RWPE2 (cell line): ENCODE measurements at regions not wholly inside any gene's neighbourhood (a gene's known extent, or its start where the extent isn't known, plus 50 kb on each side); places are given as distances from the start of the nearest gene placed in this dataset.

ENCODE experiments used
- ATAC-seq: fragments of 200-7000 bp; cut with Tn5 transposase; 3 replicates; pipeline ENCODE4 v1.9.1; 2021; ENCODE audit warnings: low read depth
- DNase-seq: peaks from one replicate; pipeline ENCODE4 v3.0.0-alpha.2; 2020; ENCODE audit warnings: low spot score
- H3K27ac ChIP-seq: fragments of 450-650 bp; 2 replicates; pipeline ENCODE4 v1.5.1; 2017; ENCODE audit warnings: mild to moderate bottlenecking; ENCODE audit not compliant: poor library complexity, severe bottlenecking
- H3K27me3 ChIP-seq: fragments of 250-450 bp; sonication (Bioruptor Pico); 2 replicates; pipeline ENCODE4 v1.5.1; 2021; ENCODE audit warnings: mild to moderate bottlenecking, moderate library complexity; ENCODE audit not compliant: insufficient read depth, poor library complexity, severe bottlenecking
- H3K36me3 ChIP-seq: fragments of 250-450 bp; sonication (Bioruptor Pico); 2 replicates; pipeline ENCODE4 v1.5.1; 2020; ENCODE audit warnings: low read depth, mild to moderate bottlenecking, moderate library complexity
- H3K4me1 ChIP-seq: fragments of 250-450 bp; sonication (Bioruptor Pico); 2 replicates; pipeline ENCODE4 v1.5.1; 2021; ENCODE audit warnings: mild to moderate bottlenecking, moderate library complexity; ENCODE audit not compliant: insufficient read depth, poor library complexity, severe bottlenecking
- H3K4me3 ChIP-seq: fragments of 250-450 bp; sonication (Bioruptor Pico); 2 replicates; pipeline ENCODE4 v1.5.1; 2021; ENCODE audit warnings: mild to moderate bottlenecking, moderate library complexity; ENCODE audit not compliant: severe bottlenecking
- H3K9me3 ChIP-seq: fragments of 250-450 bp; sonication (Bioruptor Pico); 2 replicates; pipeline ENCODE4 v1.5.1; 2021; ENCODE audit warnings: mild to moderate bottlenecking, moderate library complexity; ENCODE audit not compliant: severe bottlenecking
- TF ChIP-seq, protein P1 (sequence below): fragments of 450-650 bp; IDR thresholded peaks from one replicate; pipeline ENCODE4 v1.5.1; 2017; ENCODE audit warnings: mild to moderate bottlenecking, moderate library complexity; ENCODE audit not compliant: poor library complexity, severe bottlenecking

DNA sequence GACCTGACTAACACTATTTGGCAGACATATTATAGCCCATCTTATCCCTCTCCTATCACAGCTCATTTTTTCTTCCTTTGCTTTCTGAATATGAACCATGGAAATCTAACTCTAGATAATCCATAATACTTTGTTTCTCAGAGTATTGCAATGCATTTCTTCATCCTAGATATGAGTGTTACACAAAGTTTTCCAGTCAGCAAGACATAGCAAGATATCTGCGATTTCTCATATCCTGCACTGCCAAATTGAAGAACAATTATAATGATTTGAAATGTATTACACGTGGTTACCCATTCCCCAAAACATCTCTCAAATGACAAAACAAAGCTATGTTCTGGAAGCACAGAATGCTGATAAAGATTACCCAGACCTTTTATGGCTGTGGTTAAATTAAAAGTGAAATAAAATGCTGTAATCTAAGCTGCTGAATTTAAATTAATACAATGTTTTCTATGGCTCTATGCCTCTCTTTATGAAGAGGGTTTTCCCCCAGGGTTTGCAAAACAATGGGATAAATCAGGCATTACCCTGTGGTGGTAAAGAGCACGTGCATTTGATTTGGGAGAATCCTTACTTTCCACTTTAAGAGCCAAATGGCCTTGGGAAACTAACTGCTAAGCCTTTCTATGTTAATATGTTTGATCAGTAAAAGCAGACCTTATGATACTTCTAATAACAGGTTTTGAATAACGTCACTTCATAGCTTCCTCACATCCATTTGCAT lies 1291.0 kb upstream of the CNTN5 start:
- H3K4me1 ChIP-seq: no peaks in the 10 kb centered on the region
- no peak for DNase-seq
- H3K27ac ChIP-seq: no peak overlapping the region
- no peaks in the 10 kb centered on the region for H3K27me3 ChIP-seq
- H3K36me3 ChIP-seq: no peaks in the 10 kb centered on the region
- H3K9me3 ChIP-seq: no peaks in the 10 kb centered on the region
- TF ChIP-seq, protein P1, sequence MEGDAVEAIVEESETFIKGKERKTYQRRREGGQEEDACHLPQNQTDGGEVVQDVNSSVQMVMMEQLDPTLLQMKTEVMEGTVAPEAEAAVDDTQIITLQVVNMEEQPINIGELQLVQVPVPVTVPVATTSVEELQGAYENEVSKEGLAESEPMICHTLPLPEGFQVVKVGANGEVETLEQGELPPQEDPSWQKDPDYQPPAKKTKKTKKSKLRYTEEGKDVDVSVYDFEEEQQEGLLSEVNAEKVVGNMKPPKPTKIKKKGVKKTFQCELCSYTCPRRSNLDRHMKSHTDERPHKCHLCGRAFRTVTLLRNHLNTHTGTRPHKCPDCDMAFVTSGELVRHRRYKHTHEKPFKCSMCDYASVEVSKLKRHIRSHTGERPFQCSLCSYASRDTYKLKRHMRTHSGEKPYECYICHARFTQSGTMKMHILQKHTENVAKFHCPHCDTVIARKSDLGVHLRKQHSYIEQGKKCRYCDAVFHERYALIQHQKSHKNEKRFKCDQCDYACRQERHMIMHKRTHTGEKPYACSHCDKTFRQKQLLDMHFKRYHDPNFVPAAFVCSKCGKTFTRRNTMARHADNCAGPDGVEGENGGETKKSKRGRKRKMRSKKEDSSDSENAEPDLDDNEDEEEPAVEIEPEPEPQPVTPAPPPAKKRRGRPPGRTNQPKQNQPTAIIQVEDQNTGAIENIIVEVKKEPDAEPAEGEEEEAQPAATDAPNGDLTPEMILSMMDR: no peak
- H3K4me3 ChIP-seq: no peak overlapping the region
- no peak; the same call in 2 of the 3 replicates for ATAC-seq

DNA sequence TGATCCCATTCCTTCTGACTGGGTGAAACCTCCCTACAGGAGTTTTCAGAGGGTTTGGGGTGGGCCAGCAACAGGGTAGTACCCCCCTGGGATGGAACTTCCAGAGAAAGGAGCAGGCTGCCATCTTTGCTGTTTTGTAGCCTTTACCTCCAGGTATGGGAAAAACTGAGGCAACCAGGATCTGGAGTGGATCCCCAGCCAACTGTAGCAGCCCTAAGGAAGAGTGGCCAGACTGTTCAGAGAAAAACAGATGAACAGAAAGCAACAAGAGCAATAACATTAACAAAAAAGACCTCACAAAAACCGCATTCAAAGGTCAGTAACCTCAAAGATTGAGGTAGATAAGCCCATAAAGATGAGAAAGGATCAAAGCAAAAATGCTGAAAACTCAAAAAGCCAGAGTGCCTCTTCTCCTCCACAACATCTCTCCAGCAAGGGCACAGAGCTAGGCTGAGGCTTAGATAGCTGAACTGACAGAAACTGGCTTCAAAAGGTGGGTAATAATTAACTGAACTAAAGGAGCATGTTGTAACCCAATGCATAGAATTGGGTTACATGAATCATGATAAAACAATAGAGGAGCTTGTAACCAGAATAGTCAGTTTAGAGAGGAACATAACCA lies 1288.6 kb upstream of the CNTN5 start:
- no peaks in the 10 kb centered on the region for H3K27me3 ChIP-seq
- DNase-seq (no peak), ATAC-seq (no peak)
- H3K9me3 ChIP-seq: no peaks in the 10 kb centered on the region
- H3K36me3 ChIP-seq: no peaks in the 10 kb centered on the region
- no peaks in the 10 kb centered on the region for H3K4me1 ChIP-seq
- H3K4me3 ChIP-seq: no peak overlapping the region
- H3K27ac ChIP-seq: no peak overlapping the region
- TF ChIP-seq, protein P1: no peak

DNA sequence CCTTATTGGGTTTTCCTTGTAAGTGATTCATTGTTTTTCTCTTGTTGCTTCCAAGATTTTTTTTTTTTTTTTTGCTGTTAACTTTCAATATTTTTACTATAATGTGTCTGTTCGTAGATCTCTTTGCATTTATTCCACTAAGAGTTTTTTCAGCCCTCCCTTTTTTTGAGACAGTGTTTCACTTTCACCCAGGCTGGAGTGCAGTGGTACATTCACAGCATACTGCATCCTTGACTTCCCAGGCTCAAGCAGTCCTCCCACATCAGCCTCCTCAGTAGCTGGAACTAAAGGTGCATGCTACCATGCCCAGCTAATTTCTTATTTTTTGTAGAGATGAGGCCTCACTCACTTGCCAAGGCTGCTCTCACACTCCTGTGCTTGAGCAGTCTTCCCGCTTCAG lies 1282.0 kb upstream of the CNTN5 start:
- Histone ChIP-seq H3K27ac (no peak overlapping the region), H3K4me3 (no peak overlapping the region), H3K4me1 (peaks cover 17% of the 10 kb centered on the region), H3K36me3 (no peaks in the 10 kb centered on the region), H3K9me3 (no peaks in the 10 kb centered on the region), H3K27me3 (no peaks in the 10 kb centered on the region)
- ATAC-seq: no peak
- TF ChIP-seq, protein P1: no peak
- DNase-seq: no peak

DNA sequence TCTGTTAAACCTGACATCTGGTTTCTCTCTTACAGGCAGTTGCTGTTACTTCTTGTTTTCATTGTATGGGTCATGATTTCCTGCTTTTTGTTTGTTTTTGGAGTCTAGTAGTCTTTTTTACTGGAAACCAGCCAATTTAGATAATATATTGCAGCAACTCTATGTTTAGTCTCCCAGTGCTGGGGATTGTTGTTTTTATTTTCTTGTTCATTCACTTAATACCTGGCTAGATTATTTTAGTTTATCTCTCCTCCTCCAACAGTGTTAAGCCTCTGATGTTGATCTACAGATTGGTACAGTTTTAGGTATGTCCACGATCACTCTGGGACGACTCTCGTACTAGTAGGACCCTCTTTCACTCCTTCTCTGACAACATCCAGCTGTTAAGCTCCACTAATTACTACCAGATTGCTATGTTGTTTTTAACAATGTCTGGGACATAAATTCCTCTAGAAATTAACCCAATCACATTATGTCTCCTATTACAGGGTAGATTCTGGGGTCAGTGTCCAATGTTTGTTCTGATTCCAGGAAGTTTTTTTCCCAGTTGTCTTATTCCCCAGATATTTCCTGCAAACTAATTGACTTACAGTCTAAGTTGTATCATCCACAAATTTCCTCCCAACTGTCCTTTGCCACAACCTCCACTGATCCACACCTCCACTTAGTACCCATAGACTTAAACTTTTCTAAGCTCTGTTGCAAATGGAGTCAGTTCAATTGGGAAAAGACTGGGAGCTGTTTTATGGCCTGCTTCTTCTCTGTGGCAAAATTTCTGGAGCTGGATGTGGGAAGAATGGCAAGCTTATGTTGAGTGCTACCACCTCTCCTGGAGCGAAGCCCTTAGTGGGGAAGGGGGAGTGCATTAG lies 1280.6 kb upstream of the CNTN5 start:
- peaks cover 4% of the 10 kb centered on the region for H3K9me3 ChIP-seq
- DNase-seq: no peak
- no peaks in the 10 kb centered on the region for H3K36me3 ChIP-seq
- H3K4me1 ChIP-seq: peaks cover 17% of the 10 kb centered on the region
- peak overlapping the region; percentile 16 for H3K27ac ChIP-seq
- no peak overlapping the region for H3K4me3 ChIP-seq
- no peaks in the 10 kb centered on the region for H3K27me3 ChIP-seq
- peak; percentile 78 for ATAC-seq
- TF ChIP-seq, protein P1: no peak
